ENCODE measurements at regions not wholly inside any gene's neighbourhood (a gene's known extent, or its start where the extent isn't known, plus 50 kb on each side); places are given as distances from the start of the nearest gene placed in this dataset.
"Not testable (repeated sequence)": the region's sequence is repeated elsewhere in the genome, so short reads cannot be mapped to it uniquely, and the experiment has no call there.

- no peaks in the 10 kb centered on the region for H4K20me1 ChIP-seq (ENCODE audit: insufficient read depth)
- no peaks in the 10 kb centered on the region for H3K9me2 ChIP-seq (ENCODE audit: insufficient read depth, low read length)
- H3K4me2 ChIP-seq (ENCODE audit: low read length), result no peak overlapping the region
- H2AFZ ChIP-seq (ENCODE audit: low read depth, low read length), result no peak overlapping the region
- no peak overlapping the region for H3K27ac ChIP-seq (ENCODE audit: low read length)
- H3K9ac ChIP-seq (ENCODE audit: low read length), result no peak overlapping the region
- no peak overlapping the region for H3K4me3 ChIP-seq (ENCODE audit: low read length)
- H3K36me3 ChIP-seq (ENCODE audit: insufficient read depth, low read length), result no peaks in the 10 kb centered on the region
- no peak for TF ChIP-seq POLR2AphosphoS5 (IDR thresholded peaks at IDR 0.05)
- TF ChIP-seq REST (IDR thresholded peaks at IDR 0.05; ENCODE audit: borderline replicate concordance), result no peak
- TF ChIP-seq EP300 (conservative IDR thresholded peaks at IDR 0.05; ENCODE audit: poor library complexity, severe bottlenecking), result no peak
- TF ChIP-seq RAD21 (conservative IDR thresholded peaks at IDR 0.05), result no peak
- TF ChIP-seq TAF1 (IDR thresholded peaks at IDR 0.05; ENCODE audit: low read depth), result no peak
- H3K79me2 ChIP-seq (replicated peaks; ENCODE audit: insufficient read depth, low read length), result no peaks in the 10 kb centered on the region
- no peaks in the 10 kb centered on the region for H3F3A ChIP-seq (ENCODE audit: insufficient read depth, low read length, poor library complexity, severe bottlenecking)
- H3K9me3 ChIP-seq (ENCODE audit: low read length), result no peaks in the 10 kb centered on the region
- H3K27me3 ChIP-seq (ENCODE audit: insufficient read depth, low read depth, low read length), result no peaks in the 10 kb centered on the region
These were observed 109.5 kb downstream of the MZT1 start for GRCh38 chr13:72617951-72618350.

- no peaks in the 10 kb centered on the region for H4K20me1 ChIP-seq (ENCODE audit: insufficient read depth)
- H2AFZ ChIP-seq (ENCODE audit: low read depth, low read length), result no peak overlapping the region
- H3F3A ChIP-seq (ENCODE audit: insufficient read depth, low read length, poor library complexity, severe bottlenecking), result no peaks in the 10 kb centered on the region
- H3K79me2 ChIP-seq (replicated peaks; ENCODE audit: insufficient read depth, low read length), result no peaks in the 10 kb centered on the region
- no peaks in the 10 kb centered on the region for H3K27me3 ChIP-seq (ENCODE audit: insufficient read depth, low read depth, low read length)
- no peak overlapping the region for H3K9ac ChIP-seq (ENCODE audit: low read length)
- no peaks in the 10 kb centered on the region for H3K9me2 ChIP-seq (ENCODE audit: insufficient read depth, low read length)
- H3K27ac ChIP-seq (ENCODE audit: low read length), result no peak overlapping the region
- H3K4me3 ChIP-seq (ENCODE audit: low read length), result no peak overlapping the region
- no peaks in the 10 kb centered on the region for H3K36me3 ChIP-seq (ENCODE audit: insufficient read depth, low read length)
- no peaks in the 10 kb centered on the region for H3K9me3 ChIP-seq (ENCODE audit: low read length)
- TF ChIP-seq REST (IDR thresholded peaks at IDR 0.05; ENCODE audit: borderline replicate concordance) (no peak), EZH2 (IDR thresholded peaks at IDR 0.05; ENCODE audit: borderline replicate concordance, insufficient read depth, low read length, poor library complexity, severe bottlenecking) (no peak), RAD21 (conservative IDR thresholded peaks at IDR 0.05) (no peak), CTCF (IDR thresholded peaks at IDR 0.05; ENCODE audit: poor library complexity, severe bottlenecking) (no peak), SMC3 (conservative IDR thresholded peaks at IDR 0.05; ENCODE audit: poor library complexity) (no peak), MXI1 (conservative IDR thresholded peaks at IDR 0.05; ENCODE audit: poor library complexity, severe bottlenecking) (no peak), EP300 (conservative IDR thresholded peaks at IDR 0.05; ENCODE audit: poor library complexity, severe bottlenecking) (no peak), TAF1 (IDR thresholded peaks at IDR 0.05; ENCODE audit: low read depth) (no peak)
- no peak overlapping the region for H3K4me2 ChIP-seq (ENCODE audit: low read length)
These were observed 110.2 kb downstream of the MZT1 start for GRCh38 chr13:72617186-72617585.

GRCh38 chr13:72610251-72610891 lies 117.1 kb downstream of the MZT1 start:
- H3K4me3 ChIP-seq (ENCODE audit: low read length); H3K27me3 ChIP-seq (ENCODE audit: insufficient read depth, low read depth, low read length); H3K9me3 ChIP-seq (ENCODE audit: low read length); H3K4me2 ChIP-seq (ENCODE audit: low read length); H3K79me2 ChIP-seq (replicated peaks; ENCODE audit: insufficient read depth, low read length); H3K9ac ChIP-seq (ENCODE audit: low read length); H3K36me3 ChIP-seq (ENCODE audit: insufficient read depth, low read length); H3F3A ChIP-seq (ENCODE audit: insufficient read depth, low read length, poor library complexity, severe bottlenecking); H4K20me1 ChIP-seq (ENCODE audit: insufficient read depth); H3K9me2 ChIP-seq (ENCODE audit: insufficient read depth, low read length); H3K27ac ChIP-seq (ENCODE audit: low read length); H2AFZ ChIP-seq (ENCODE audit: low read depth, low read length): not testable (repeated sequence)

Measured in neural cell (in vitro differentiated cells).